ENCODE measurements at regions not wholly inside any gene's neighbourhood (a gene's known extent, or its start where the extent isn't known, plus 50 kb on each side); places are given as distances from the start of the nearest gene placed in this dataset.

DNA sequence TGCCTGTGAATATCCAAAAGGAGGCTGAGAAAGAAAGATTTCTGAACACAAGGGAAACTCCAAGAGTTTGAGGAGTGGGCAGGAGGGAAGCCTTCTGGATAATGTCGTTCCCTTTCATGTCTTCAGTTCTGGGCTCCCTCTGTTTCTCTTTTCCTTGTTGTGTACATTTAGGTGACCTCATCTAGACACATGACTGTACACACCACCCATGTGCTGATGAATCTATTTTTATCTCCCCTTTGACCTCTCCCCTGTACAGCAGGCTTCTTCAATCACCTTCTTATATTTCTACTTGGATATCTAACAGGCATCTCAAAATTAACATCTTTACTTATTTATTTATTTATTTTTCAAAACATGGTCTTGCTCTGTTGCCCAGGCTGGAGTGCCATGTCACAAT is 363.1 kb downstream of the GATA3 start:
- TF ChIP-seq POLR2A (IDR thresholded peaks at IDR 0.05; ENCODE audit: low read length) = no peak
- no peak for TF ChIP-seq GATA1 (IDR thresholded peaks at IDR 0.05; ENCODE audit: low read depth, low read length)
